Panc1 (cell line): ENCODE measurements at regions not wholly inside any gene's neighbourhood (a gene's known extent, or its start where the extent isn't known, plus 50 kb on each side); places are given as distances from the start of the nearest gene placed in this dataset.

Source experiments
- ATAC-seq: fragments of 200-7000 bp; cut with Tn5 transposase; 2 replicates; pipeline ENCODE4 v1.9.1; 2020; ENCODE audit warnings: mild to moderate bottlenecking, moderate library complexity
- BruUV-seq: library from RNA; stranded (reverse); fragments of 400-500 nt; replicated peaks from 2 replicates; lab custom pipeline; 2021; lab: Mats Ljungman, UMichigan
- CTCF ChIA-PET: fragments of 300-600 bp; sonication (Branson Sonifier 250); formaldehyde crosslinking; loops from one replicate; lab custom pipeline; 2022; ENCODE audit warnings: antibody characterized with exemption; lab: Charles Lee
- POLR2A ChIA-PET: fragments of 300-600 bp; sonication (Branson Sonifier 250); formaldehyde crosslinking; loops from one replicate; lab custom pipeline; 2022; ENCODE audit warnings: antibody characterized with exemption; lab: Charles Lee
- DNase-seq: peaks from one replicate; pipeline ENCODE4 v3.0.0-alpha.2; 2010; ENCODE audit warnings: low read depth, low spot score
- H3K27ac ChIP-seq: 2 replicates; pipeline ENCODE4 v1.5.1; 2011; ENCODE audit warnings: mild to moderate bottlenecking, low read length, inconsistent platforms
- H3K27me3 ChIP-seq: fragments of 200-500 bp; sonication (Bioruptor generic); 2 replicates; pipeline ENCODE4 v1.6.0; 2014; ENCODE audit warnings: low read length, inconsistent platforms; ENCODE audit not compliant: control insufficient read depth, insufficient read depth
- H3K36me3 ChIP-seq: fragments of 200-500 bp; sonication (Bioruptor generic); 2 replicates; pipeline ENCODE4 v1.5.1; 2014; ENCODE audit warnings: inconsistent platforms, mild to moderate bottlenecking, low read length, moderate library complexity; ENCODE audit not compliant: control insufficient read depth, insufficient read depth
- H3K4me1 ChIP-seq: 2 replicates; pipeline ENCODE4 v1.5.1; 2011; ENCODE audit warnings: inconsistent platforms, mild to moderate bottlenecking, low read length, moderate library complexity; ENCODE audit not compliant: control insufficient read depth, insufficient read depth
- H3K4me3 ChIP-seq, 2 experiments: 2 replicates each; pipeline ENCODE4 v1.5.1; 2011 to 2012; ENCODE audit warnings: low read depth in 2 of 2, low read length in 2 of 2, mild to moderate bottlenecking in 2 of 2, inconsistent platforms in 1 of 2, moderate library complexity in 1 of 2
- H3K9me3 ChIP-seq: fragments of 200-500 bp; sonication (Bioruptor generic); 2 replicates; pipeline ENCODE4 v1.5.1; 2014; ENCODE audit warnings: low read depth, mild to moderate bottlenecking, inconsistent platforms, low read length, moderate library complexity; ENCODE audit not compliant: control insufficient read depth, insufficient read depth
- CTCF ChIP-seq: fragments of 450-650 bp; IDR thresholded peaks from 2 replicates; pipeline ENCODE4 v1.5.1; 2017; ENCODE audit warnings: mild to moderate bottlenecking
- POLR2AphosphoS5 ChIP-seq: IDR thresholded peaks from 2 replicates; pipeline ENCODE4 v1.6.1; 2012; ENCODE audit warnings: mild to moderate bottlenecking, low read depth, low read length, moderate library complexity
- REST ChIP-seq, 2 experiments: IDR thresholded peaks; 2 replicates each; pipeline ENCODE4 v1.6.1; 2011 to 2012; ENCODE audit warnings: low read depth in 2 of 2, control low read depth in 1 of 2, low read length in 1 of 2, mild to moderate bottlenecking in 1 of 2, moderate library complexity in 1 of 2; ENCODE audit not compliant: insufficient read depth in 1 of 2
- SIN3A ChIP-seq: IDR thresholded peaks from 2 replicates; pipeline ENCODE4 v1.6.1; 2012; ENCODE audit warnings: low read depth, mild to moderate bottlenecking, low read length, moderate library complexity, borderline replicate concordance; ENCODE audit not compliant: insufficient read depth
- TCF7L2 ChIP-seq: IDR thresholded peaks from 2 replicates; pipeline ENCODE4 v1.6.1; 2011; ENCODE audit warnings: mild to moderate bottlenecking, low read depth, low read length, inconsistent platforms
- in situ Hi-C: cut with HindIII; loops from 2 replicates; pipeline ENCODE4 v1.10.0; 2016; ENCODE audit warnings: low sequenced_read_pairs, low pct_unique_long_range_greater_than_20kb
- intact Hi-C: fragments of 100-400 bp; cut with micrococcal nuclease; formaldehyde crosslinking; loops from one replicate; pipeline ENCODE4 v1.10.0; 2022; ENCODE audit not compliant: unreplicated experiment

- Histone ChIP-seq H3K27ac (no peak overlapping the region), H3K4me1 (no peaks in the 10 kb centered on the region), H3K9me3 (no peaks in the 10 kb centered on the region), H3K36me3 (no peaks in the 10 kb centered on the region), H3K27me3 (no peaks in the 10 kb centered on the region), H3K4me3 (no peak overlapping the region)
- CTCF ChIA-PET = no interaction called here
- no TSS peak for BruUV-seq
- POLR2A ChIA-PET = no interaction called here
- in situ Hi-C loops (no loop called here), intact Hi-C loops (no loop called here)
- DNase-seq (no peak), ATAC-seq (no peak)
- TF ChIP-seq CTCF (no peak), REST (IDR thresholded peaks at IDR 0.05; ENCODE audit: insufficient read depth in 1 of 2, low read depth in 2 of 2, low read length in 1 of 2) (no peak), SIN3A (no peak), POLR2AphosphoS5 (no peak), TCF7L2 (no peak)
These were observed 328.7 kb downstream of the RPL10L start for GRCh38 chr14:46322730-46323403.

DNA sequence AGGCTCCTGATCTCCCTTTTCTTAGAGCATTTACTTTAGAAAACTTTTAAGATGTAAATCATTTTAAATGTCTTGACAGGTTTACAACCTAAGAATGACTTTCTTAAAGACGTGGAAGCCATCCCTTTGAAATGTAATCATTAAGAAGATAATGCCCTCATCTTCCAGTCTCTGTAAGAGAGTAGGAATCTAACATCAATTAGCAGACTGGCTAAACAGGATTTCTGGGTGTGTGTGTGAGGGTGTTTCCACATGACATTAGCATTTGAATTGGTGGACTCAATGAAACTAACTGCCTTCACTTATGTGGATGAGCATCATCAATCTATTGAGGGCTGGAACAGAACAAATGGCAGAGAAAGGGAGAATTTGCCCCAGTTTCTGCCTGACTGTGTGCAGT is 329.5 kb downstream of the RPL10L start:
- ATAC-seq (no peak), DNase-seq (no peak)
- no TSS peak for BruUV-seq
- Histone ChIP-seq H3K27ac (no peak overlapping the region), H3K4me3 (no peak overlapping the region), H3K4me1 (no peaks in the 10 kb centered on the region), H3K27me3 (no peaks in the 10 kb centered on the region), H3K9me3 (no peaks in the 10 kb centered on the region), H3K36me3 (no peaks in the 10 kb centered on the region)
- in situ Hi-C loops = no loop called here
- intact Hi-C loops = no loop called here
- POLR2A ChIA-PET = no interaction called here
- CTCF ChIA-PET = no interaction called here
- TF ChIP-seq REST (IDR thresholded peaks at IDR 0.05; ENCODE audit: insufficient read depth in 1 of 2, low read depth in 2 of 2, low read length in 1 of 2) (no peak), SIN3A (no peak), CTCF (no peak), POLR2AphosphoS5 (no peak), TCF7L2 (no peak)
